Left forelimb (tissue), 1 donor: ENCODE measurements at regions not wholly inside any gene's neighbourhood (a gene's known extent, or its start where the extent isn't known, plus 50 kb on each side); places are given as distances from the start of the nearest gene placed in this dataset.

Experiments
- DNase-seq: peaks from one replicate; pipeline ENCODE4 v3.0.0-alpha.2; 2018; ENCODE audit warnings: low spot score

DNA sequence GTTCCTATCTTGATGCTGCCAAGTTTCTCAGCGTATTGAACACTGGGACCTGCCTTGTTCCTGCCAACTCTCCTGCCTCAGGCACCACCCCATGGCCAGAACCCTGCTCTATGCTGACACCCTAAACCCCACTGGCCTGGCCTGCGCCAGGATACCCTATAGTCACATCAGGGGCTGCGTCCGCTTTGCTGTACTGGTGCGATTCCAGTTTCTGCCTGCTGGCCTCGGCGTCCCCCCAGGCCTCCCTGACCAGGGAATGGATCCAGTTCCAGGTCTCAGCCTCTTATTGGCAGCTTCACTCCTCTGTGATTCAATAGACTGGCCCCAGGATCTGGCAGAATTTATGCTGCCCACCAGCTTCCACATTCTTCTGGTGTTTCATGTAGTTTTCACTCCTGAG, 55.0 kb downstream of the GPR6 start:
- no peak for DNase-seq

DNA sequence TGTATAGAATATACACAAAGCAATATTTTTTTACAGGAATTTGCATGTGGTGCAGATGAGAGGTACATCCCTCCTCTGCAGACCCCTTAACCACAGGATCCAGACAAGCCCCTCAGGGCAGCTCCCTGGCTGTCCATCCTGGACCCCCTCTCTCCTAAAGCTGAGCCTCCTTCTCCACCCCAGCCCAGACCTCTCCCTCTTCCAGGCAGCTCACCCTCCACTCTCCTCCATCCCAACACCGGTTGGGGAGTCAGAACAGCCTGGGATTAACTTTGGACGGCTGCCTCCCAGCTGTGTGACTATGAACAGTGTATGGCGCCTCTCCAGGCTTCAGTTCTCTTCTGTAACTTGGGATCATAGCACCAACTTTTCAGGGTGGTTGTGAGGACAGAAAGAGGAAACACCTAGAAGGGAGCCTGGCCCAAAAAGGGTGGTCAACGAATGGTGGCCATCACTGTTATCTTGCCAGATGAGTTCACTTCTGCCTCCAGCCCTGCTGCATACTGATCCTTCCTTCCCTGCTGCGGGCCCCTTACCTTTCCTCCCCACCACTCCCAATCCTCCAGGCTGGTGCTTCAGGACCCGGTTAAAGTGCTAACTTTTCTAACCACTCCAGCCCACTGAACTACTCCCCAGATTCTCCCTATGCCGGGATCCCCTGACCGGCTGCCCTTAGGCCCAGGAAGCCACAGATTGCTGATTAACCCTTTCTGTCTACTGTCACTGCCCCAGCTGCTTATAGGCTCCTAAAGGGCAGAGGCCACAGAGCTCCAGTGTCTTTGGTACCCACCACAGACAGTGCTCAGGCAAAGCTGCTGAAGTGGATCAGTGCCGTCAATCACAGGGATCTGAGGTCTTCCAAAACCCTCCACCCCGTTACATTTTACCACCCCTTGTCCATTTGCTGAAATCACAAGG, 55.9 kb downstream of the GPR6 start:
- no peak for DNase-seq

DNA sequence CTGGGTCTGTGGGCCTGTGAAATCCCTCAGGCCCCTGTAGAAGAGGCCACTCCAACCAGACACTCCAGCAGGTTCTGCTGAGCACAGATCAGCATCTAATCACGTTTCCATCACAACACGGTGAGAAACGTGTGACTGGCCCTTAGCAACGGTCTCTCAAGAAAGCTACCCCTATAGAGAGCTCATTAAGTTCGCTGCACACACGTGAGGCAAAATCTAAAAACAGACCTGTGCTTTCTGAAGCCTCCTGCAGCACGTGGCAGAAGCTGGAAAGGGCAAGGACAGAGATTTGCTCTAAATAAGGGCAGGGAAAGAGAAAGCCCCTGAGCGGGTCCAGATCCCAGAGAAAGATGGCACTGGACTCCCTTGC, 56.5 kb downstream of the GPR6 start:
- no peak for DNase-seq

DNA sequence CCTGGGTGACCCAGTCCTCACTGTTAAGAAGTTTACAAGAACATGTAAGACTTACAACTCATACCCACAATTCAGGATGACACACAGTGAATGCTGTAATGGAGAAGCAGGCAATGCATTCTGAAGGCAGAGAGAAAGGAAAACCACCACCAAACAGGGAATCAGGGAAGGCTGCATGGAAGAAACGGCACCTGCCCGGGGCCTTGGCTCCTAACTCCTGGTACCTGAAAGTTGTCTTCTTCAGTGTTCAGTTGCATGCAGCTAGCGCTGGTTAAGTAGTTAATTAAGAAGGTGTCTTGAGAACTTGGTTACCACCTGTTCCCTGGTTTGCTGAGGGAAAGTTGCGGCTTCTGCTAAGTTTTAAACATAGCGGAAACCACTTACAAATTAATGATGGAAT, 57.2 kb downstream of the GPR6 start:
- no peak for DNase-seq

DNA sequence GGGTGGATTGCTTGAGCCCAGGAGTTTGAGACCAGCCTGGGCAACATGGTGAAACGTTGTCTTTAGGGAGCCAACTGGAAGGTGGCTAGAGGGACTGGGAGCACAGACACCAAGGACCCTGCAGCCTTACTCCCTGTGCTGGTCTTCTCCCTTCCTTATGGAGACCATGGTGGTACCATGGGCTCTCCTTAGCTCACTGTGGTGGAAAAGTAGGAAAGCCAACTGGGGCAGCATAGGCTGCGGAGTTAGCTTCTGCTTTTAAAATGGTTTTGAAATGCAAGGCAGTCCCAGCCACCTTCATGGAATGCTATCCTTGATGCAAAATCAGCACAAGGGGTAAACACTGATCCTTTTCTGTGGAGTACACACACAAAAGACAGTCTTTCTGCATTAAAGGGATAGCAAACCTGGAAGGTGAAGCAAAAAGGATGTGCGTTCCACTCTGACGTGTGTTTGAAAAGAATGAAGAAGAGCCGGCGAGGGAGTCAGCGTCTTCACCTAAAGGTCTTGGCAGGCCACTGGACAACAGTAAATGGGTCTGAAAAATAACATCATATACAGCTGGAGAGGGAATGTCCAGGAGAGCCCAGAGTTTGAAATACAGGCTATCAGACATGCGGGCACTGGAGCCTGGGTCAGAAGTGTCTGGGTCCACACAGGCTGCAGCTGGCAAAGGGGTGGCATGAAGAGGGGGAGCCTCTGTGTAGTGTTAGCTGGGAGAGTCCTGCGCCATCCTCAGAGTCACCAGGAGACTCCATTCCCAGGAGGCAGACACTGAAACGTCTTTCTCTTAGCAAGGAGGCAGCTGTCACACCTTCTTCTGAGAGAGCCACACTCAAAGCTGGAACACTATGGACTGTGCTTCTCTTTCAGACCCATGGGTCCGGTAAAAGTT, 58.5 kb downstream of the GPR6 start:
- no peak for DNase-seq

DNA sequence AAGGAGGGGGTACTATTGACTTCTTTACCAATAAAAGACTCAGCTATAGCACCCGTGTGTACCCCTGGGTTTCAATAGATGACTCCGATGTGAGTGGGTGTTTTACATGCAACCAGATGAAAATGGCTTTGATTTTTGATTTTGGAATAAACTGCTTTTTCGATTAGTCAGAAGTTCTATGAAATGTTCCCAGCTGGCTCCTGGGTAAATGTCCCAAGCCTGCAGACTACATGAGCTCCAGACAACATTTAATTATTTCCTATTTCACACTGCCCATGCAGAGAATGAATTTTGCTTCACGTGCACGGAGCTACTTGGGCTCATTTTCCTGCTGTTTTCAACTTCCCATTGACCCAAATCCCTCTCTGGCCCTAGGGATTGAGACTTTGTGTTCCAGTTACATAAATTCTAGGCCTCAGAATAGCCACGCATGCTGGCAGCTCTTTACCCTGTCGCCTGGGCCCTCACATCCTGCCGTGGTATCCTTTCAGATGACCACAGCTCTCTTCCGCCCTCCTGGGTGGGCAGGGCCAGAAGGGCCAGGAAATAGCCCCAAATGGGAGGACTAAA, 59.7 kb downstream of the GPR6 start:
- DNase-seq, result no peak

DNA sequence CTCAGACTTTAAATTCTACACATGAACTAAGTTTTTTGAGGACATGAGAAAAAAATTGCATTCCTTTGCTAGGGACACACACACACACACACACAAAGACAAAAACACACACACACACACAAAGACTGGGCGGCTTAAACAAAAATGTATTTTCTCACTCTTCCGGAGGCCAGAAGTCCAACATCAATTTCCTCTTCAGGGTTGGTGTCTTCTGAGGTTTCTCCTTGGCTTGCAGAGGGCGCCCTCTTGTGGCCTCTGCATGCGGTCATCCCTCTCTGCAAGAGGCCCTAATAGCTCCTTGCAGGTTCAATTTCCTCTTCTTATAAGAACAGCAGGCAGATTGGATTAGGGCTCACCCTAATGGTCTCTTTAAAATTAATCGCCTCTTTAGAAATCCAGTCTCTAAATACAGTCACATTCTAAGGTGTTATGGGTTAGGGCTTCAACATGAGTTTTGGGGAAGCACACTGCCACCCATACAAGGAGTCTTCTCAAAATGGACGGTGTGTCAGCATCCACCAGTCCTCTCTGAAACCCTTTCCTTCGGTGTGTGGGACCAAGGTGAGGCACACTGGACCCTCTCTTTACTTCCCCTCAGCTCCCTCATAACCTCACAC, 61.4 kb downstream of the GPR6 start:
- peak; percentile 83 for DNase-seq

DNA sequence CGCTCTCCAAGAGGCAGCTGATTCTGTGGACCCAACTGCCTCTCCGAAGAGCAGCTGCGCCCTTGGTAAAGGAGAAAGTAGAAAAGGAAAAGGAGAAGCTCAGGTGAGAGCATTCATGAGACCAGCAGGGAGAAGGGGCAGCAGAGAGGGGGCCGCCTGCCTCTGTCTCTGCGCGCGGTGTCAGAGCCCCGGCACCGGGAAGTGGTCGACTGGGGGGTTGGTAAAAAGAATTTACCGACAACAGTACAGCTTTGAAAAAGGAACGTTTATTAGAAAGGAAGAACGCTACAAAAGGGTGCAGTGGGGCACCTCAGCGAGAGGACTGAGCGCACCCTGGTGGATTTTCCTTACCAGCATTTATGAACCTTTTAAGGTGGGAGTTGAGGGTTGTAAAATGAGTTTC, 61.9 kb downstream of the GPR6 start:
- DNase-seq, result no peak

DNA sequence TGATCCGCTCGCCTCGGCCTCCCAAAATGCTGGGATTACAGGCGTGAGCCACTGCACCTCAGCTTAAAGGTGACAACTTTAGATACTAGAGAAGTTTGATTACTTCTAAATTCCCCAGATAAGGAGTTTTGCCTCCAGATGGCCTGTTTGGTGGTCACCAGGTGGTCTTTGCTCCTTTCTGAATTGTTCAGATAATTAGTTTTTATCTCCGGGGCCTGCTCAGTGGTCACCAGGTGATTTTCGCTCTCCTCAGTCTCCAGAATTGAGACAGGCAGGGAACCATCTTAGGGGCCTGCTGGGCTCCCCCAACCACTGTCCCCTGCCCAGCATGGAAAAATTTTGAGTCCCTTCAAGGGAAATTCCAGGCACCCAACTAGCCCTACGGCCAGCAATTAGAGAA, 62.6 kb downstream of the GPR6 start:
- DNase-seq, result no peak

DNA sequence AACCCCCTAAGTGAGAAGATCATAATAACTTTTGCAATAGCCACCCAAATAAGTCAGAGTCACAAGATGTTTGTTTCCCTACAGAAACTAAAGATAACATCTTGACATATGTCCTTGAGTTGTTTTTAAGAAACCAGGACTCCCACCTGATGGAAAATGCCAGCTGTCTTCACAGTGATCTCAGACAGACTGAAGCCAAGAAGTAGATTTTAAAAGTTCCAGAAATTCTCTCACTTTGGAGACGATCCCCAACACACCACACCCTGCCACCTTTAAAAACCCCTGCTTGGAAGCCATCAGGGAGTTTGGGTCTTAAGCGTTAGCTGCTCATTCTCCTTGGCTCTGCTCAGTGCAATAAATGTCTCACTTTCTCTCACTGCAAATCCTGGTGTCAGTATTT, 63.0 kb downstream of the GPR6 start:
- DNase-seq, result no peak

DNA sequence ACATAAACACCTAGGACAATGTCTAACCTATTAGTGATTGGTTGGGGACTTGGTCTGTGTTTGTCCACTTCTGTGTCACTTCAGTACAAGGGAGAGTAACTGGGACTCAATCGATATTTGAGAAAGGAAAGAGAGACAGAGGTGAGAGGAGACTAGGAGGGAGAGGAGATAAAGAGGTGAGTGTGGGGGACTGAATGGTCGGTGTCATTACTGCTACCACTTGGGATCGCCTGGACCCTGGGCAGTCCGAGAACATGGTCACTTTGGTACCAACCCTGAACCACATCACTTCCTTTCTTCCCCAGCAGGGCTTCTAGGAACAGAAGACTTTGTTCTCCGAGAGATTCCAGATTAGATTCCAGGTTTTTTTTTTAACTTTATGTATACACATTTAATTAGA, 63.7 kb downstream of the GPR6 start:
- no peak for DNase-seq

DNA sequence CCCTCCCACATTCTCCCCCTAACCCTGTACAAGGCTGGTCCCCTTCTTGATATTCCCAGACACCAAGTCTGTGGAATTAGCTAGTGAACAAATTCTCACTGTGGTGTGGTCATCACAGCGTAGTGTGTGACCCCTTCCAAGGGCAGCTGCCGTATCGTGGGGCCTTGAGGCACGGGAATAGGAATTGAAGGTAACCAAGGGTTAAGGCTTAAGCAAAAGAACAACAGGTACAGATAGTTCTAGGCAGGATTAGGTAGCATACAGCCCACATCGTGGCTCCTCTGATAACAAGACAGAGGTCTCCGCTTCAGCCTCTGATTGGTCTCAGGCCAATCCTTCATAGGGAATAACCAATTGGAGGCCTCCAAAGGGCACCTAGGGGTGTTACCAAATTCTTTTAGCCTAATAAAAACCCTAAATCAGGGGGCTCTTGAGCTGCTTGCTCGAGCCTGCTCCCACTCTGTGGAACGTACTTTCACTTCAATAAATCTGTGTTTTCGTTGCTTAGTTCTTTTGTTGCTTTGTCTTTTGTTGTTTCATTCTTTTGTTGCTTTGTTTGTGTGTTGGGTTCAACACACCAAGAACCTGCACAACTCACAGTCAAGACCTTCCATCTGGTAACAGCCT, 64.7 kb downstream of the GPR6 start:
- DNase-seq, result no peak

DNA sequence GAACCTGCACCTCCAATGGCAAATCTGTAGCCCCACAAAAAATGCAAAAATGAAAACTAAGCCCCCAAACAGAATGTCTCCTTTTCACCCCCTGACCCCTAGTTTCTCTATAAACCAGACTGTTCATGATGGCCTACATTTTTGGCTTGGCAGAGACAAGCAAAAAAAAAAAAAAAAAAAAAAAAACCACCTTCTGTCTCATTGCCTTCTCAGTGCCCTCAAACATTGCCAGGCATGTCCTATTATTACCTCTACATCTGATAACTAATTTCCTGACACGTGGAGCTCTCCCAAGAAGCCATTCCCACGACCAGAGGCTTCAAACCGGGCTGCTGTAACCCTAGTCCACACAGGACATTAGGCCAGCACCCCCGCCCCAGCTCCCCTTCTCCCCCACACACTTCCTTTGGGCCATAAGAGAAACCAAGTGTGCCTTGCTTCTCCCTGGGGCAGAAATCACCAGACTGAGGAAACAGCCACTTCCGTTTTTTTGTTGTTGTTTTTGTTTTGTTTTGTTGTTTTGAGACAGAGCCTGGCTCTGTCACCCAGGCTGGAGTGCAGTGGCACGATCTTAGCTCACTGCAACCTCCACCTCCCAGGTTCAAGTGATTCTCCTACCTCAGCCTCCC, 65.4 kb downstream of the GPR6 start:
- DNase-seq, result no peak

DNA sequence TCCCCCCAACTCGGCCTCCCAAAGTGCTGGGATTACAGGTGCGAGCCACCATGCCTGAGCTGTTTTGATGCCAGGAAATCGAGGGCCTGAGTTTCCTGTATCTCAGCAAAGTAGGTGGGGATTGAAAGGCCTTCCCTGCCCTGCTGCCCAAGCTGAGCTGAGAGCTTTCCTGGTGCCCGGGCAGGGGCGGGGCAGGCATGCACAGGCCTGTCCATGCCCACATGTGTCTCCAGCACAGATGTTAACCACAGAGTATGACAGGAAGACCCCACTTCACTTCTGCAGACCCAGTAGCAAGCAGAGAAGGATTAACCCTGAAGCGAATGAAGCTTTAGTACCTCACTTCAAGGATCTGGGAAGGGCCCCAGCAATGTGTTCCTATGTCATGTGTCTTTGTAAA, 66.0 kb downstream of the GPR6 start:
- no peak for DNase-seq

DNA sequence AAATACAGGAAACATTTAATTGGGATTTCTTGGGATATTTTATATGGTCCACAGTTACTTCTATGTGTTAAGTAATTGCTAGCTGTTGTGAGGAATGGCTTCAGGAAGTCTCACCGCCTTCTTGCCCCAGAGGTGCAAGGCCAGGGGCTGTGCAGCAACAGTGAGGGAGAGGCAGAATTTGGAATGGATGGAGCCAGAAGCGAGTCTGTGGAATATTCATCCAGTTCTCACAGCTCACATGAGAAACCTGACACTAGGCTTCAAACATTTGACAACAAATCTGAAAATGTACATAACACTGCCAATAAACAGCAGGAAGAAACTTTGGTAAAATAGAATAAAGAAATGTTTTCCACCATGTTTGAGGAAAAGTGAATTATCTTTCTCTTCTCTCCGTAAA, 66.5 kb downstream of the GPR6 start:
- no peak for DNase-seq

DNA sequence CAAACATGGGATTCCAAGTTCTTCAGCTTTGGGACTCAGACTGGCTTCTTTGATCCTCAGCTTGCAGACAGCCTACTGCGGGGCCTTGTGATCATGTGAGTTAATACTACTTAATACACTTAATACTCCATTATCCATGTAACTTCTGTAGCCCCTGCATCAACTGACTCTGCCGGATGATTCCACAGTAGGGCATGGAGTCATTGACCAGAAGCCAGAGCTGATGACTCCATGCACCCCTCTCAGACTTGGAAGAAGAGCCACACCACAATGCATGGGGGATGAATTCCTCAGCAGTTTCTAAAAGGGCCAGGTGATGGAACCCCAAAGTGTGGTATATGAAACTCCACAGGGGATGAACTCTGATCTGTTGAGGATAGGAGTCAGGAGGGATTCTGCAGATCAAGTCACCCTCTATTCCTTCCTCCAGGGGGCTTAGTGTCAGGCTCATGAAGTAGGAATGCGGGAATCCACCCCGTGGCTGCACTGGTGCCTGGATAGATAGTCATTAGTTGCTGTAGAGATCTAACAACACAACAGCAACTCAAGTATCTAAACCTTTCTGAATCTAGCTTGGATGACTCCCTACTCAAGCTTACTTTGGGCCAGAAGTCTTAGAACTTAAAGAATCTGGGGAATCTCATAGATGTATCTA, 70.2 kb downstream of the GPR6 start:
- no peak for DNase-seq

DNA sequence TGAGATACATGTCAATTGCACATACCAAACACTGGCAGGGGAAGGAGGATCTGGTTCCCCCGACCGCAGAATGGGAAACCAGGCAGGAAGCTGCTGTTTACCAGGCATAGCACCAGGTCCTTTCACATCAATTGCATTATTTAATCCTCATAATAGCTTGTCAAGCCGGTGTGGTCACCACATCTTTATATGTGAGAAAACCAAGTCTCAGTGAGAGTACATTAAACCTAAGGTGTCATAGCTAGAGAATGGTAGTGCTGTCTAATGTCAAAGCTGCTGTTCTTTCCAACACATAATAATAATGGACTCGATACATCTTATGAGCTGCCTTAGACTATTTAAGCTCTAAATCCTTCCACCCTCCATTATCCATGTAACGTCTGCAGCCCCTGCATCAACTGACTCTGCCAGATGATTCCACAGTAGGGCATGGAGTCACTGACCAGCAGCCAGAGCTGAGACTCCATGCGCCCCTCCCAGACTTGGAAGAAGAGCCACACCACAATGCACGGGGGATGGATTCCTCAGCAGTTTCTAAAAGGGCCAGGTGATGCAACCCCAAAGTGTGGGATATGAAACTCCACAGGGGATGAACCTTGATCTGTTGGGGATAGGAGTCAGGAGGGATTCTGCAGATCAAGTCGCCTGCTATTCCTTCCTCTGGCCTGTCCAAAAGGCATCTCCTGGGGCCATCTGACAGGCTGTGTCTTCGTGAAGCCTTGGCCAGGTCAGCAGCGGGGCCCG, 71.8 kb downstream of the GPR6 start:
- no peak for DNase-seq
